ENCODE measurements at regions not wholly inside any gene's neighbourhood (a gene's known extent, or its start where the extent isn't known, plus 50 kb on each side); places are given as distances from the start of the nearest gene placed in this dataset.
"Not testable (repeated sequence)": the region's sequence is repeated elsewhere in the genome, so short reads cannot be mapped to it uniquely, and the experiment has no call there.

GRCh38 chr13:64078480-64078936 is 2662.9 kb upstream of the PCDH20 start:
- no peak for DNase-seq

GRCh38 chr13:64078025-64078424 is 2662.4 kb upstream of the PCDH20 start:
- DNase-seq: no peak

GRCh38 chr13:64077132-64077835 is 2661.6 kb upstream of the PCDH20 start:
- DNase-seq: not testable (repeated sequence)

GRCh38 chr13:64075543-64076271 is 2660.1 kb upstream of the PCDH20 start:
- no peak for DNase-seq

- no peak for DNase-seq
These were observed 2659.4 kb upstream of the PCDH20 start for GRCh38 chr13:64074971-64075474.

GRCh38 chr13:64073203-64073602 is 2657.6 kb upstream of the PCDH20 start:
- DNase-seq: no peak

- no peak for DNase-seq
These were observed 2655.7 kb upstream of the PCDH20 start for GRCh38 chr13:64071352-64071751.

- DNase-seq: no peak
These were observed 2654.2 kb upstream of the PCDH20 start for GRCh38 chr13:64069892-64070291.

GRCh38 chr13:64066711-64067110 is 2651.1 kb upstream of the PCDH20 start:
- no peak for DNase-seq

GRCh38 chr13:64061649-64062048 is 2646.0 kb upstream of the PCDH20 start:
- DNase-seq: no peak

- no peak for DNase-seq
These were observed 2641.8 kb upstream of the PCDH20 start for GRCh38 chr13:64057372-64058020.

GRCh38 chr13:64054321-64054720 is 2638.7 kb upstream of the PCDH20 start:
- DNase-seq: no peak

GRCh38 chr13:64052521-64052920 is 2636.9 kb upstream of the PCDH20 start:
- DNase-seq: no peak

GRCh38 chr13:64051278-64051677 is 2635.6 kb upstream of the PCDH20 start:
- DNase-seq: no peak

GRCh38 chr13:64041296-64041695 is 2625.6 kb upstream of the PCDH20 start:
- DNase-seq: no peak

- DNase-seq: no peak
These were observed 2618.3 kb upstream of the PCDH20 start for GRCh38 chr13:64033921-64034320.

GRCh38 chr13:64029343-64030093 is 2613.9 kb upstream of the PCDH20 start:
- no peak for DNase-seq

- DNase-seq: no peak
These were observed 2612.9 kb upstream of the PCDH20 start for GRCh38 chr13:64028551-64028950.

- DNase-seq: no peak
These were observed 2604.5 kb upstream of the PCDH20 start for GRCh38 chr13:64020126-64020525.

- no peak for DNase-seq
These were observed 2591.7 kb upstream of the PCDH20 start for GRCh38 chr13:64007339-64007738.

- no peak for DNase-seq
These were observed 2584.7 kb upstream of the PCDH20 start for GRCh38 chr13:64000321-64000720.

- DNase-seq: no peak
These were observed 2584.1 kb upstream of the PCDH20 start for GRCh38 chr13:63999614-64000305.
